ENCODE measurements at regions not wholly inside any gene's neighbourhood (a gene's known extent, or its start where the extent isn't known, plus 50 kb on each side); places are given as distances from the start of the nearest gene placed in this dataset.
"Not testable (repeated sequence)": the region's sequence is repeated elsewhere in the genome, so short reads cannot be mapped to it uniquely, and the experiment has no call there.

DNA sequence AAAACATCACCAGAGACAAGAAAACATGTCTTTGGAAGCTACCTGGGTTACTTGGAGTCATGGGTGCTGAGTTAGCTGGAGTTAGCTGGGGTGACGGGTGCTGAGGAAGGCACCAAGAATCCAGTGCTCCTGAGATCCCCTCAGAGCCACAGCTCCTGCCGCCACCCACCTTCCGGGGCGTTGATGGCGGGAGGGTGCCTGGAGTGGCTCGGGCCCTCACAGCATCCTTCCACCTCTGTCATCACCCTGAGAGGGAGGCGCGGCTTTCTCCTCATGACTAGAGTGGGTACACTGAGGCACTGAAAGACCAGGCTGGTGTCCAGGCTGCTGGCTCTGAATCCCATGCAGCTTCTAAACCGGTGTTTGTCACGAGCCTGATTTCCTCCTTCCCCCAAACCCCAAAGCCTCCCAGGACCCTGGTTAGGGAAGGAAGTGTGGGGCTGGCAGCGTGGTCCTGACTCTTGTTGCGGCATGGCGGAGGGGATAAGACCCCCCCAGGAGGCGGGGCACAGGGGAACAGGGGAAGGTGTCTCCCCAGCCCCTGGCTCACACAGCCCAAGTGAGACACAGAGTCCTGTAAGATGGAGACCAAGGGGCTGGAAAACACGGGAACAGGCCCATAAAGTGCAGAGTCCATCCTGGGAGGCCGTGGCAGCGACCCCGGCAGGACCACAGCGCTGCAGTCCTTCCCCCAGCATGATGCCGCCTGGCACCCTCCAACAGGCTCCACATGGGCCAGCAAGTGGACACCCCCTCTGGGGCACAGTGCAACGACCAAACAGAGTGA is 107.2 kb upstream of the ZNF469 start:
- TF ChIP-seq, protein P1, sequence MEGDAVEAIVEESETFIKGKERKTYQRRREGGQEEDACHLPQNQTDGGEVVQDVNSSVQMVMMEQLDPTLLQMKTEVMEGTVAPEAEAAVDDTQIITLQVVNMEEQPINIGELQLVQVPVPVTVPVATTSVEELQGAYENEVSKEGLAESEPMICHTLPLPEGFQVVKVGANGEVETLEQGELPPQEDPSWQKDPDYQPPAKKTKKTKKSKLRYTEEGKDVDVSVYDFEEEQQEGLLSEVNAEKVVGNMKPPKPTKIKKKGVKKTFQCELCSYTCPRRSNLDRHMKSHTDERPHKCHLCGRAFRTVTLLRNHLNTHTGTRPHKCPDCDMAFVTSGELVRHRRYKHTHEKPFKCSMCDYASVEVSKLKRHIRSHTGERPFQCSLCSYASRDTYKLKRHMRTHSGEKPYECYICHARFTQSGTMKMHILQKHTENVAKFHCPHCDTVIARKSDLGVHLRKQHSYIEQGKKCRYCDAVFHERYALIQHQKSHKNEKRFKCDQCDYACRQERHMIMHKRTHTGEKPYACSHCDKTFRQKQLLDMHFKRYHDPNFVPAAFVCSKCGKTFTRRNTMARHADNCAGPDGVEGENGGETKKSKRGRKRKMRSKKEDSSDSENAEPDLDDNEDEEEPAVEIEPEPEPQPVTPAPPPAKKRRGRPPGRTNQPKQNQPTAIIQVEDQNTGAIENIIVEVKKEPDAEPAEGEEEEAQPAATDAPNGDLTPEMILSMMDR (IDR thresholded peaks at IDR 0.05), result not testable (repeated sequence)
- not testable (repeated sequence) for TF ChIP-seq POLR2A (IDR thresholded peaks at IDR 0.05; ENCODE audit: low read length); RNF2 (IDR thresholded peaks at IDR 0.05; ENCODE audit: borderline replicate concordance, low read depth); SREBF2 (IDR thresholded peaks at IDR 0.05); ZFP36 (IDR thresholded peaks at IDR 0.05; ENCODE audit: borderline replicate concordance, partially characterized antibody); ESRRA (IDR thresholded peaks at IDR 0.05; ENCODE audit: borderline replicate concordance, low read length); ELK1 (IDR thresholded peaks at IDR 0.05; ENCODE audit: low read depth, low read length); RARB (CRISPR knock-in tag; IDR thresholded peaks at IDR 0.05); CEBPB (IDR thresholded peaks at IDR 0.05)
